IPS-20b (cell line): ENCODE measurements at regions not wholly inside any gene's neighbourhood (a gene's known extent, or its start where the extent isn't known, plus 50 kb on each side); places are given as distances from the start of the nearest gene placed in this dataset.
"Not testable (repeated sequence)": the region's sequence is repeated elsewhere in the genome, so short reads cannot be mapped to it uniquely, and the experiment has no call there.

Experiments used
- H3K27ac ChIP-seq: one replicate; pipeline ENCODE4 v1.5.1; 2013; ENCODE audit warnings: low read length
- H3K27me3 ChIP-seq: 2 replicates; pipeline ENCODE4 v1.6.1; 2013; ENCODE audit warnings: mild to moderate bottlenecking, low read length, inconsistent platforms; ENCODE audit not compliant: insufficient read depth
- H3K36me3 ChIP-seq: 2 replicates; pipeline ENCODE4 v1.6.1; 2013; ENCODE audit warnings: low read depth, mild to moderate bottlenecking, inconsistent platforms, low read length, moderate library complexity; ENCODE audit not compliant: insufficient read depth
- H3K4me1 ChIP-seq: 2 replicates; pipeline ENCODE4 v1.6.1; 2013; ENCODE audit warnings: mild to moderate bottlenecking, control low read depth, inconsistent platforms, low read length, moderate library complexity; ENCODE audit not compliant: insufficient read depth
- H3K4me3 ChIP-seq: 2 replicates; pipeline ENCODE4 v1.5.1; 2013; ENCODE audit warnings: mild to moderate bottlenecking, low read length, inconsistent platforms
- H3K9ac ChIP-seq: 2 replicates; pipeline ENCODE4 v1.6.1; 2013; ENCODE audit warnings: low read depth, mild to moderate bottlenecking, inconsistent platforms, low read length, moderate library complexity
- H3K9me3 ChIP-seq: 2 replicates; pipeline ENCODE4 v1.6.1; 2013; ENCODE audit warnings: mild to moderate bottlenecking, low read depth, low read length, inconsistent platforms; ENCODE audit not compliant: insufficient read depth

DNA sequence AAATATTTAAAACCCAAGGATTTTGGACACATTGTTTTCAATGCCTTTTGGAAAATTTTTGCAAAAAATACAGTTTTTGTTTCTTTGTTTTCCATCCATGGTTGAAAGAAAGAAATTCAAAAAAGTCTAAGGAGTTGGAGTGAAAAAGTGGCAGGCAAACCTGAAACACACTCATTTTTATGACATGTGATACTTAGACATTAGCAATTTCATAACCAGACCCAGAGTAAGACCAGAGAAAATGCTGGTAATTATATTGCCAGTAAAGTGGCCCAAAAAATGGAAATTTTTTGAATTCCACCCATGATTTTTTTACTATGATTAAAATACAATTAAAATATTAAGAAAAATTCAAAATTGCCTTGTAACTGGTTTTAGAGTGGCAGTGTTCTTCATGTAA lies 128.2 kb downstream of the SLC17A6 start:
- no peaks in the 10 kb centered on the region for H3K36me3 ChIP-seq
- no peak overlapping the region for H3K27ac ChIP-seq
- H3K9ac ChIP-seq, result no peak overlapping the region

DNA sequence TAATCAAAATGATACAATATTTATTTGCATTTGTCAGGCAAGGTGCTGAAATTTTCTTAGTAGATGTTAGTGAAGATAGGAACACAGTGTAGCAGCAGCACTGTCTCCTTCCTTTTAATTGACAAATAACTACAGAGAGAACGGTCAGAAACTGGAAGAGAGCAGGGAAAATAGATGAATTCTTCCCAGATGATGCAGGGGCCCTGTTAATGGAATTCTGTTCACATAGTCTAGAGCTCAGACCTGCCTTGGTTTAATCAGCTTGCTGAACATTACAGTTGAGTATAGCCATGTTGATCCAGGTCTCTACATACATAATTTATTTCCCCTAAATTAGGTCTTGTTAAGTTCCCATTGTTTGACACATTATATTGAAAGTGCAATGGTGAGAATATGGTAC lies 127.4 kb downstream of the SLC17A6 start:
- H3K27ac ChIP-seq, result no peak overlapping the region
- no peaks in the 10 kb centered on the region for H3K27me3 ChIP-seq
- no peaks in the 10 kb centered on the region for H3K36me3 ChIP-seq
- no peaks in the 10 kb centered on the region for H3K4me1 ChIP-seq
- H3K9ac ChIP-seq, result no peak overlapping the region
- H3K9me3 ChIP-seq, result no peaks in the 10 kb centered on the region
- no peak overlapping the region for H3K4me3 ChIP-seq

More for the DNA sequence above, 128.2 kb downstream of the SLC17A6 start:
- Histone ChIP-seq H3K27me3 (no peaks in the 10 kb centered on the region), H3K4me1 (no peaks in the 10 kb centered on the region), H3K9me3 (no peaks in the 10 kb centered on the region), H3K4me3 (no peak overlapping the region)

DNA sequence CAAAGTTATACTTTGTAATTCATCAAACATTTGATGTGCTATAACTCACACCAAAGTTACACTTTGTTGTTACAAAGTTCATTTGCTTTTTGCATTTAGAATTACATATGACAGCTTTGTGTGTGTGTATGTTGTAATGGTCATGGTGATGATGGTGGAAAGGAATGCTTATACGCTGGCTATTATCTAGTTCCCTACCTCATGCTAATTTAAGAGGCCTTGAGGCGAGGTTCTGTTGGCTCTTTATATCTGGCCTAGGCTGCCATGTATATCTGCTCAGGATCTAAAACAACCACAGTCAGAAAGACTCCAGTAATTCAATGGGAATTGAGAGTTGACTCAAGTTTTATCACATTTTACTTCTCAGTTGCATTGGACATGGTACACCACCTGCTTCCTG lies 123.4 kb downstream of the SLC17A6 start:
- no peak overlapping the region for H3K9ac ChIP-seq
- H3K27me3 ChIP-seq, result no peaks in the 10 kb centered on the region
- no peaks in the 10 kb centered on the region for H3K9me3 ChIP-seq
- peaks cover 3% of the 10 kb centered on the region; the same call in 1 of the 2 replicates for H3K4me1 ChIP-seq
- no peaks in the 10 kb centered on the region for H3K36me3 ChIP-seq
- H3K27ac ChIP-seq, result no peak overlapping the region
- H3K4me3 ChIP-seq, result no peak overlapping the region

DNA sequence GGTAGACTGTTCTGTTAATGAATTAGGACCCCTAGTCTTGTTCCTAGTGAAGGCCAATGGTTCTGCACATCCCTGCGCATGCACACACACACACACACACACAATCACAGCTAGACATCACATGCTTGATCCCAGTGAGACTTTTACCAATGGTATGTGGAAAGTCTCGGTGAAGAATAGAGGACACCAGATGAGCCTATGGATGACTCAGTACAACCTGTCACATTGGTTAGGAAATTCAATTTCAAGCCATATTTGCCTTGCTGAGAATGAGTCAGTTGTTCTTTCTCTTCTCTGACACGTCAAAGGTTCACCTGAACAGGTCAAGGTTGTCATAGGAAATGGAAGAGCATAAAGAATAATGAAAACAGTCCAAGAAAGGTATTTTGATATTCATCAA lies 122.0 kb downstream of the SLC17A6 start:
- Histone ChIP-seq H3K27me3 (no peaks in the 10 kb centered on the region), H3K4me1 (peaks cover 3% of the 10 kb centered on the region; the same call in 1 of the 2 replicates), H3K36me3 (no peaks in the 10 kb centered on the region), H3K27ac (no peak overlapping the region), H3K9me3 (no peaks in the 10 kb centered on the region), H3K4me3 (no peak overlapping the region), H3K9ac (no peak overlapping the region)

DNA sequence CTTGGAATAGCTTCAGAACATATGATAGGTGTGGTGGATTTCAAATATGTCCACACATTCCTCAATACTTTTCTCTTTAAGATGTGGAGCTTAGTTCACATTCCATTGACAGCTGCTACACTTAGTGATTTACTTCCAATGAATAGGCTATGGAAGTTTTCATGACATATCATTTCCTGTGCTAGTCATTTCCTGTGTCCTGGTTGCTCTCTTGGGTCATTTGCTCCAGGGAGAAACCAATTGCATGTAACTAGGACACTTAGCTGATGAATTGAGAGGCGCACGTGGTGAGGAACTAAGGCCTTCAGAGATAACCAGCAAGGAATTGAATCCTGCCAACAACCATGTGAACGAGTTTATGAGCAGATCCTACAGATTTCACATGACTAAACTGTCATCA lies 120.9 kb downstream of the SLC17A6 start:
- no peak overlapping the region for H3K27ac ChIP-seq
- no peak overlapping the region for H3K9ac ChIP-seq
- H3K4me1 ChIP-seq, result peaks cover 3% of the 10 kb centered on the region; the same call in 1 of the 2 replicates
- H3K4me3 ChIP-seq, result no peak overlapping the region
- H3K27me3 ChIP-seq, result no peaks in the 10 kb centered on the region
- no peaks in the 10 kb centered on the region for H3K9me3 ChIP-seq
- no peaks in the 10 kb centered on the region for H3K36me3 ChIP-seq

DNA sequence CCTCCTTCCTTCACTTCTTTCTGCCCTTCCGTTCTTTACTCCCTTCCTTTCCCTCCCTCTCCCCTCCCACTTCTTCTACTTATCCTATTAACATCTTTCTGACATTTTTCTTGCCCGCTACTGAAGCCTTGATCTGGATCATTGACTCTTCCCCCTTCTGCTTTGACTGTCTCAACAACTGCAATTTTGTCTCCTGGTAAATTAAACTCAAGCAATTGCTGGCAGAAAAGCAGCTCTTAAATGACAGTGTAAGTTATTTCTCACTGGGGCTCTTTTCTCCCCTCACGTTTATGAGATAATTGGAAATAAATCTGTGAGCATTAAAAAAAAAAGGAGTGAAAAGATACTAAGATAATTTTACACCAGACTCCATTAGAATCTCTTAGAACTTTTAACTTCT lies 120.0 kb downstream of the SLC17A6 start:
- peaks cover 3% of the 10 kb centered on the region; the same call in 1 of the 2 replicates for H3K4me1 ChIP-seq
- H3K4me3 ChIP-seq, result no peak overlapping the region
- H3K27me3 ChIP-seq, result no peaks in the 10 kb centered on the region
- no peaks in the 10 kb centered on the region for H3K9me3 ChIP-seq
- H3K36me3 ChIP-seq, result no peaks in the 10 kb centered on the region
- H3K27ac ChIP-seq, result no peak overlapping the region
- no peak overlapping the region for H3K9ac ChIP-seq

DNA sequence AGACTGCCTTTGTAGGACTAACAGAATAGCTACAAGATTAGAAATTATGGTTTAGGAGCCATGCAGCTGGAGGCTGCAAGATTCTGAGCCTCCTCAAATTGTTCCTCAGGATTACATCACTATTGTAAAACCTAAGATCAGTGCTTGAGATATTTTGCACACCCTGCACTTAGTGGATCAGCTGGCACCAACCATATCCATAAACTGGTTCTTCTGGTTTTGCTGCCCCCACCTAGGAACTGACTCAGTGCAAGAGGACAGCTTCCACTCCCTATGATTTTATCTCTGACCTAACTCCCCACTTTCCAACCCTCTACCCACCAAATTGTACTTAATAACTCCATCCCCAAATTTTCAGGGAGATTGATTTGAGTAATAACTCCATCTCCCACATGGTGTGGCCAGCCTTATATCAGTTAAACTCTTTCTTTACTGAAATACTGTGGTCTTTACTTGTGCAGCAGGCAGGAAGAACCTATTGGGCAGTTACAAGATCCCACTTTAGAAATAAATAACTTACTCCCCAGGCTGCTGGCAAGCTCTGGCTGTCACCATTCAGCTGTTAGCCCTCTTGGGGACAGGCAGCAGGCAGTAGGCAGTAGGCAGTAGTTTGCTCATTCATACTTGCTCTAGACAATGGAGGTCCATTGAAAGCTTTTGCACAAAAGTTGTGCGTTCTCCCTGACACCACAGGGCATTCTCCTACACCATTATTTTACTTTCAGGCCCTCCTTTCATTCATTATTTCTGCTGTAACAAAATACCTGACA lies 119.0 kb downstream of the SLC17A6 start:
- Histone ChIP-seq H3K9ac (no peak overlapping the region), H3K4me3 (no peak overlapping the region), H3K27ac (no peak overlapping the region)

DNA sequence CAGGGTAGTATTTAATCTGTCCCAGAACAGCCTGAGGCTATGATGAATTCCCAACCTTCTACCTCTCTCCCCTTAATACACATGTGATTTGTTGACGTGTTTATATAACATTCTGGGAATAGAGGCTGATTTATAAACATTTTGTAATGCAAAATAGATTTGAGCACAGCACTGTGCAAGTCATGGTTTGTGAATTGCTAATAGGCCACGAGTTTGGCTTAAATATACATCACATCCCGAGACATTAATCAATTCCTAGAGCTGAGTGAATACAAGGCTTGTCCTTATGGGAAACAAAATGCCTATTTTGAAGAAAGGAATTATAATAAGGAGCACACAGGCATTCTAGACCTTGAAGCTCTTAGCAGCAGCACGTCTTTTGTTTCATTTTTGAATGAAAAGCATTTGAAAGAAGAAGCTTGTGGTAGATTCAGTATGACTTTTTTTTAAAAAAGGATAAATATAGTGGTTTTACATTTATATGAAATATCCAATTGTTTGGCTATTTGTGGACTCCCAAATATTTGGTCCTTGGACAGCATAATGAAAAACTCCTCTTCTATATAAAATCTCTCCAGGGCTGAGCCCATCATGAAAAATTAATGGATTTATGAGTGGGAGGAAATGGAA lies 116.4 kb downstream of the SLC17A6 start:
- Histone ChIP-seq H3K4me3 (no peak overlapping the region), H3K9me3 (no peaks in the 10 kb centered on the region), H3K4me1 (peaks cover 3% of the 10 kb centered on the region; the same call in 1 of the 2 replicates), H3K9ac (no peak overlapping the region), H3K27me3 (no peaks in the 10 kb centered on the region), H3K27ac (no peak overlapping the region), H3K36me3 (no peaks in the 10 kb centered on the region)

More for the DNA sequence above, 119.0 kb downstream of the SLC17A6 start:
- Histone ChIP-seq H3K9me3 (no peaks in the 10 kb centered on the region), H3K36me3 (no peaks in the 10 kb centered on the region), H3K4me1 (peaks cover 3% of the 10 kb centered on the region; the same call in 1 of the 2 replicates), H3K27me3 (no peaks in the 10 kb centered on the region)

DNA sequence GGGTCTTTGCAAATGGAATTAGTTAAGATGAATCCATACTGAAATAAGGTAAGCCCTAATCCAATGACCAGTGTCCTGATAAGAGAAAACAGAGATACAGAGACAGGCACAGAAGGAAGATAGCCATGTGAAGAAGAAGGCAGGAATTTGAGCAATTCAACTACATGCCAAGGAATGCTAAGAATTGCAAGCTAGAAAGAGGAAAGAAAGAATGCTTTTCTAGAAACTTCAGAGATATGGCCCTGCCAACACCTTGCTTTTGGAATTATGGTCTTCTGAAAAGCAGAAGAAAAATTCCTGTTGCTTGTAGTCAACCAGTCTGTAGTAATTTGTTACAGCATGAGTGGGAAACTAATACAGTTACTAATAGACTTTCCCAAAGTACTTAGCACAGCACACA lies 111.3 kb downstream of the SLC17A6 start:
- H3K4me1 ChIP-seq, result no peaks in the 10 kb centered on the region
- no peak overlapping the region for H3K27ac ChIP-seq
- H3K9me3 ChIP-seq, result no peaks in the 10 kb centered on the region
- no peak overlapping the region for H3K4me3 ChIP-seq
- H3K9ac ChIP-seq, result no peak overlapping the region
- peaks cover 5% of the 10 kb centered on the region for H3K27me3 ChIP-seq
- no peaks in the 10 kb centered on the region for H3K36me3 ChIP-seq

DNA sequence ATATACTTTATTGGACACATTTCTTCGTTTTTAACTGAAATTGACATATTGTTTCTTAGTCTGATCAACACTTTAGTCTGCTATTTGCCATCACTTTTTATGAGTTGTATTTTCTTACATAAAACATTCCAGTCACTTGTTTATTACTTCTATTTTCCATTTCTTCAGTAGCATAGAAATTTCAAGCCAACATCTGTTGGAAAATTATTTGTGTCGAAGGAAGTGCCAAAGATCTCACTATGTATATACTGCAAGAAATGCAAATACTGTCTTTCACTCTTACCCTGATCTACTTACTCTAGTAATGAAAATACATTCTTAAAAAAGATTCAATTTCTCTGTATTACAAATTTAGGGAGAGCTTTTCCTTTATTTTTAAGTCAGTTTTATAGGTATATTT lies 105.9 kb downstream of the SLC17A6 start:
- Histone ChIP-seq H3K36me3 (no peaks in the 10 kb centered on the region), H3K27ac (no peak overlapping the region), H3K27me3 (peaks cover 58% of the 10 kb centered on the region), H3K9me3 (no peaks in the 10 kb centered on the region), H3K4me3 (no peak overlapping the region), H3K4me1 (peaks cover 9% of the 10 kb centered on the region; the same call in 1 of the 2 replicates), H3K9ac (no peak overlapping the region)

DNA sequence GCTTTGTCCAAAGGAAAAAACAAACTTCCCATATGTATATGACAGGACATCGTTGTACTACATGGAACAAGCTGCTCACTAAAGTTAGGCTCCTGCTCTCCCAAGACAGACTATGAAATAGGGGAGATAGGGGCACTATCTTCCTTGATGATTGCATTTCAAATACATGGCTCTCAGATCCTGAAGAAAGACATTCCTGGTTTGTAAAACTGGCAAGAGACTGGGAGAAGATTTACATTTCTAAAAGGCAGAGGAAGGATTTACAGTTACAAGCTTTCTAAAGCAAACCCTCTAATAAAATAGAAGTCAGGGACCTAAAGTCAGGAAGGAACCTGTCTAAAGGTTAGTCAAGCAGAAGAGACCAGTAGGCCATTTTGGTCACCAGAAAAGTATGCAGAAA lies 103.7 kb downstream of the SLC17A6 start:
- Histone ChIP-seq H3K4me1 (peaks cover 9% of the 10 kb centered on the region; the same call in 1 of the 2 replicates), H3K9me3 (no peaks in the 10 kb centered on the region), H3K27me3 (peaks cover 60% of the 10 kb centered on the region), H3K36me3 (no peaks in the 10 kb centered on the region), H3K27ac (no peak overlapping the region), H3K4me3 (no peak overlapping the region), H3K9ac (no peak overlapping the region)

DNA sequence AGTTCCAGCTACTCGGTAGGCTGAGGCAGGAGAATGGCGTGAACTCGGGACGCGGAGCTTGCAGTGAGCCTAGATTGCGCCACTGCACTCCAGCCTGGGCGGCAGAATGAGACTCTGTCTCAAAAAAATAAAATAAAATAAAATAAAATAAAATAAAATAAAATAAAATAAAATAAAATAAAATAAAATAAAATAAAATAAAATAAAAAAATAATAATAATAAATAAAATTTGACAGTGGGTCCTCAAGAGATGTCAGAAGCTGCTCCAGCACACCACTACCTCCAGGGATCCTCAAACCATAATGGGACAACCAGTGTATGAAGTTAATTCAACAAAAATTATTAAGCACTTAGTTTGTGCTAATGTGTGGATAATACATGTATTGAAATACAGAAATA lies 97.4 kb downstream of the SLC17A6 start:
- H3K9ac ChIP-seq, H3K4me3 ChIP-seq, H3K27ac ChIP-seq, H3K36me3 ChIP-seq, H3K9me3 ChIP-seq: not testable (repeated sequence)
- peaks cover 14% of the 10 kb centered on the region; the same call in 1 of the 2 replicates for H3K4me1 ChIP-seq
- H3K27me3 ChIP-seq, result peaks cover 24% of the 10 kb centered on the region
